ENCODE measurements at regions not wholly inside any gene's neighbourhood (a gene's known extent, or its start where the extent isn't known, plus 50 kb on each side); places are given as distances from the start of the nearest gene placed in this dataset.

GRCh38 chr4:100593935-100594334 lies 76.1 kb upstream of the EMCN start:
- Mint-ChIP-seq H3K4me3 (ENCODE audit: unreplicated experiment) (no peak overlapping the region), H3K9me3 (ENCODE audit: unreplicated experiment) (no peaks in the 10 kb centered on the region), H3K36me3 (ENCODE audit: unreplicated experiment) (no peaks in the 10 kb centered on the region), H3K27ac (ENCODE audit: unreplicated experiment) (no peak overlapping the region), H3K27me3 (ENCODE audit: unreplicated experiment) (no peaks in the 10 kb centered on the region), H3K4me1 (ENCODE audit: low read depth, unreplicated experiment) (peaks cover 5% of the 10 kb centered on the region)
- no peak for TF ChIP-seq CTCF (IDR thresholded peaks at IDR 0.05; ENCODE audit: partially characterized antibody, unreplicated experiment)
- no peak for DNase-seq

GRCh38 chr4:100591161-100591876 lies 73.5 kb upstream of the EMCN start:
- Mint-ChIP-seq H3K27ac (ENCODE audit: unreplicated experiment) (no peak overlapping the region), H3K4me3 (ENCODE audit: unreplicated experiment) (no peak overlapping the region), H3K36me3 (ENCODE audit: unreplicated experiment) (no peaks in the 10 kb centered on the region), H3K9me3 (ENCODE audit: unreplicated experiment) (no peaks in the 10 kb centered on the region), H3K4me1 (ENCODE audit: low read depth, unreplicated experiment) (peaks cover 5% of the 10 kb centered on the region), H3K27me3 (ENCODE audit: unreplicated experiment) (no peaks in the 10 kb centered on the region)
- DNase-seq, result no peak
- no peak for TF ChIP-seq CTCF (IDR thresholded peaks at IDR 0.05; ENCODE audit: partially characterized antibody, unreplicated experiment)

GRCh38 chr4:100590325-100590724 lies 72.5 kb upstream of the EMCN start:
- TF ChIP-seq CTCF (IDR thresholded peaks at IDR 0.05; ENCODE audit: partially characterized antibody, unreplicated experiment), result no peak
- Mint-ChIP-seq H3K36me3 (ENCODE audit: unreplicated experiment) (no peaks in the 10 kb centered on the region), H3K4me1 (ENCODE audit: low read depth, unreplicated experiment) (no peaks in the 10 kb centered on the region), H3K27me3 (ENCODE audit: unreplicated experiment) (no peaks in the 10 kb centered on the region), H3K9me3 (ENCODE audit: unreplicated experiment) (no peaks in the 10 kb centered on the region), H3K4me3 (ENCODE audit: unreplicated experiment) (no peak overlapping the region), H3K27ac (ENCODE audit: unreplicated experiment) (no peak overlapping the region)
- no peak for DNase-seq

GRCh38 chr4:100588076-100588475 lies 70.3 kb upstream of the EMCN start:
- TF ChIP-seq CTCF (IDR thresholded peaks at IDR 0.05; ENCODE audit: partially characterized antibody, unreplicated experiment), result no peak
- H3K27me3 Mint-ChIP-seq (ENCODE audit: unreplicated experiment), result no peaks in the 10 kb centered on the region
- H3K4me3 Mint-ChIP-seq (ENCODE audit: unreplicated experiment), result no peak overlapping the region
- DNase-seq, result no peak
- no peaks in the 10 kb centered on the region for H3K4me1 Mint-ChIP-seq (ENCODE audit: low read depth, unreplicated experiment)
- no peak overlapping the region for H3K27ac Mint-ChIP-seq (ENCODE audit: unreplicated experiment)
- H3K36me3 Mint-ChIP-seq (ENCODE audit: unreplicated experiment), result no peaks in the 10 kb centered on the region
- H3K9me3 Mint-ChIP-seq (ENCODE audit: unreplicated experiment), result no peaks in the 10 kb centered on the region

- Mint-ChIP-seq H3K9me3 (ENCODE audit: unreplicated experiment) (no peaks in the 10 kb centered on the region), H3K27me3 (ENCODE audit: unreplicated experiment) (no peaks in the 10 kb centered on the region)
Measured at GRCh38 chr4:100582146-100582545, 64.3 kb upstream of the EMCN start.

More at GRCh38 chr4:100582146-100582545, 64.3 kb upstream of the EMCN start:
- no peak for DNase-seq
- H3K4me3 Mint-ChIP-seq (ENCODE audit: unreplicated experiment), result no peak overlapping the region
- no peaks in the 10 kb centered on the region for H3K4me1 Mint-ChIP-seq (ENCODE audit: low read depth, unreplicated experiment)
- H3K27ac Mint-ChIP-seq (ENCODE audit: unreplicated experiment), result no peak overlapping the region
- no peak for TF ChIP-seq CTCF (IDR thresholded peaks at IDR 0.05; ENCODE audit: partially characterized antibody, unreplicated experiment)
- H3K36me3 Mint-ChIP-seq (ENCODE audit: unreplicated experiment), result no peaks in the 10 kb centered on the region

Data from glutamatergic neuron (in vitro differentiated cells).